Liver (tissue), 3 donors: ENCODE measurements at regions not wholly inside any gene's neighbourhood (a gene's known extent, or its start where the extent isn't known, plus 50 kb on each side); places are given as distances from the start of the nearest gene placed in this dataset.

Source experiments
- JUND ChIP-seq, 2 donors: IDR thresholded peaks; 2 replicates each; pipeline ENCODE4 v1.6.1; 2016; ENCODE audit warnings: antibody characterized with exemption in 2 of 2
- NR2F2 ChIP-seq: IDR thresholded peaks from 2 replicates; pipeline ENCODE4 v1.6.1; 2016; ENCODE audit warnings: antibody characterized with exemption
- RAD21 ChIP-seq, 2 donors: IDR thresholded peaks; 2 replicates each; pipeline ENCODE4 v1.6.1; 2016; ENCODE audit warnings: antibody characterized with exemption in 2 of 2, mild to moderate bottlenecking in 2 of 2
- TF ChIP-seq, protein P1 (sequence below): fragments of 150-350 bp; IDR thresholded peaks from 2 replicates; pipeline ENCODE4 v1.5.1; 2017; ENCODE audit warnings: improper control_type of control experiment, low read depth, low read length; ENCODE audit not compliant: missing input control
- TF ChIP-seq, protein P2 (sequence below): IDR thresholded peaks from 2 replicates; pipeline ENCODE4 v1.6.1; 2016; ENCODE audit warnings: antibody characterized with exemption, mild to moderate bottlenecking
- donor health status: healthy.
- donor health status: healthy.

GRCh38 chr3:170727754-170728153, 141.9 kb upstream of the SLC7A14 start:
- TF ChIP-seq, protein P1, sequence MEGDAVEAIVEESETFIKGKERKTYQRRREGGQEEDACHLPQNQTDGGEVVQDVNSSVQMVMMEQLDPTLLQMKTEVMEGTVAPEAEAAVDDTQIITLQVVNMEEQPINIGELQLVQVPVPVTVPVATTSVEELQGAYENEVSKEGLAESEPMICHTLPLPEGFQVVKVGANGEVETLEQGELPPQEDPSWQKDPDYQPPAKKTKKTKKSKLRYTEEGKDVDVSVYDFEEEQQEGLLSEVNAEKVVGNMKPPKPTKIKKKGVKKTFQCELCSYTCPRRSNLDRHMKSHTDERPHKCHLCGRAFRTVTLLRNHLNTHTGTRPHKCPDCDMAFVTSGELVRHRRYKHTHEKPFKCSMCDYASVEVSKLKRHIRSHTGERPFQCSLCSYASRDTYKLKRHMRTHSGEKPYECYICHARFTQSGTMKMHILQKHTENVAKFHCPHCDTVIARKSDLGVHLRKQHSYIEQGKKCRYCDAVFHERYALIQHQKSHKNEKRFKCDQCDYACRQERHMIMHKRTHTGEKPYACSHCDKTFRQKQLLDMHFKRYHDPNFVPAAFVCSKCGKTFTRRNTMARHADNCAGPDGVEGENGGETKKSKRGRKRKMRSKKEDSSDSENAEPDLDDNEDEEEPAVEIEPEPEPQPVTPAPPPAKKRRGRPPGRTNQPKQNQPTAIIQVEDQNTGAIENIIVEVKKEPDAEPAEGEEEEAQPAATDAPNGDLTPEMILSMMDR = no peak
- TF ChIP-seq NR2F2 (no peak), JUND (IDR thresholded peaks at IDR 0.05) (no peak), RAD21 (IDR thresholded peaks at IDR 0.05) (no peak)
- TF ChIP-seq, protein P2, sequence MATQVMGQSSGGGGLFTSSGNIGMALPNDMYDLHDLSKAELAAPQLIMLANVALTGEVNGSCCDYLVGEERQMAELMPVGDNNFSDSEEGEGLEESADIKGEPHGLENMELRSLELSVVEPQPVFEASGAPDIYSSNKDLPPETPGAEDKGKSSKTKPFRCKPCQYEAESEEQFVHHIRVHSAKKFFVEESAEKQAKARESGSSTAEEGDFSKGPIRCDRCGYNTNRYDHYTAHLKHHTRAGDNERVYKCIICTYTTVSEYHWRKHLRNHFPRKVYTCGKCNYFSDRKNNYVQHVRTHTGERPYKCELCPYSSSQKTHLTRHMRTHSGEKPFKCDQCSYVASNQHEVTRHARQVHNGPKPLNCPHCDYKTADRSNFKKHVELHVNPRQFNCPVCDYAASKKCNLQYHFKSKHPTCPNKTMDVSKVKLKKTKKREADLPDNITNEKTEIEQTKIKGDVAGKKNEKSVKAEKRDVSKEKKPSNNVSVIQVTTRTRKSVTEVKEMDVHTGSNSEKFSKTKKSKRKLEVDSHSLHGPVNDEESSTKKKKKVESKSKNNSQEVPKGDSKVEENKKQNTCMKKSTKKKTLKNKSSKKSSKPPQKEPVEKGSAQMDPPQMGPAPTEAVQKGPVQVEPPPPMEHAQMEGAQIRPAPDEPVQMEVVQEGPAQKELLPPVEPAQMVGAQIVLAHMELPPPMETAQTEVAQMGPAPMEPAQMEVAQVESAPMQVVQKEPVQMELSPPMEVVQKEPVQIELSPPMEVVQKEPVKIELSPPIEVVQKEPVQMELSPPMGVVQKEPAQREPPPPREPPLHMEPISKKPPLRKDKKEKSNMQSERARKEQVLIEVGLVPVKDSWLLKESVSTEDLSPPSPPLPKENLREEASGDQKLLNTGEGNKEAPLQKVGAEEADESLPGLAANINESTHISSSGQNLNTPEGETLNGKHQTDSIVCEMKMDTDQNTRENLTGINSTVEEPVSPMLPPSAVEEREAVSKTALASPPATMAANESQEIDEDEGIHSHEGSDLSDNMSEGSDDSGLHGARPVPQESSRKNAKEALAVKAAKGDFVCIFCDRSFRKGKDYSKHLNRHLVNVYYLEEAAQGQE = no peak
